ENCODE measurements at regions not wholly inside any gene's neighbourhood (a gene's known extent, or its start where the extent isn't known, plus 50 kb on each side); places are given as distances from the start of the nearest gene placed in this dataset.

DNA sequence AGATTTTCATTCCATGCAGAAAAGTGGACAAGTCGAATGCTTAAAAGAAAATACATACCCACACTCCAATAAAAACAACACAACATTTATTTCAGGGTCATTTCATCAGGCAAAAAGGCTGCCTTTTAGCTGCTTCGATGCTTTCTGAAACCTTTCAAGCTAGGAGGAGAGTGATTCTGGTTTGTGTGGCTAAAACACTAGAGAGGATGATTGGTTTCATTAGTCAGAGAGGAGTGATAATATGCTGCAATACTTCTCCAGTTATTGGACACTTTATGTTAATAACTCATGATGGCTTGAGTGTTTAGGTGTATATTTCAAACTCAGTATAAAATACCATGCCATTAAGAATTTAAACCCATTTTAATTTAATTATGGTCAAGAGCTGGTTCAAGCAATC is 614.0 kb downstream of the SLC4A3 start:
- TF ChIP-seq, protein P1, sequence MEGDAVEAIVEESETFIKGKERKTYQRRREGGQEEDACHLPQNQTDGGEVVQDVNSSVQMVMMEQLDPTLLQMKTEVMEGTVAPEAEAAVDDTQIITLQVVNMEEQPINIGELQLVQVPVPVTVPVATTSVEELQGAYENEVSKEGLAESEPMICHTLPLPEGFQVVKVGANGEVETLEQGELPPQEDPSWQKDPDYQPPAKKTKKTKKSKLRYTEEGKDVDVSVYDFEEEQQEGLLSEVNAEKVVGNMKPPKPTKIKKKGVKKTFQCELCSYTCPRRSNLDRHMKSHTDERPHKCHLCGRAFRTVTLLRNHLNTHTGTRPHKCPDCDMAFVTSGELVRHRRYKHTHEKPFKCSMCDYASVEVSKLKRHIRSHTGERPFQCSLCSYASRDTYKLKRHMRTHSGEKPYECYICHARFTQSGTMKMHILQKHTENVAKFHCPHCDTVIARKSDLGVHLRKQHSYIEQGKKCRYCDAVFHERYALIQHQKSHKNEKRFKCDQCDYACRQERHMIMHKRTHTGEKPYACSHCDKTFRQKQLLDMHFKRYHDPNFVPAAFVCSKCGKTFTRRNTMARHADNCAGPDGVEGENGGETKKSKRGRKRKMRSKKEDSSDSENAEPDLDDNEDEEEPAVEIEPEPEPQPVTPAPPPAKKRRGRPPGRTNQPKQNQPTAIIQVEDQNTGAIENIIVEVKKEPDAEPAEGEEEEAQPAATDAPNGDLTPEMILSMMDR (IDR thresholded peaks at IDR 0.05): no peak
- no peak for TF ChIP-seq POLR2A (IDR thresholded peaks at IDR 0.05)

Data from thyroid gland (tissue), 4 donors.